DND-41 (cell line): ENCODE measurements at regions not wholly inside any gene's neighbourhood (a gene's known extent, or its start where the extent isn't known, plus 50 kb on each side); places are given as distances from the start of the nearest gene placed in this dataset.

Source experiments
- ATAC-seq: fragments of 200-7000 bp; cut with Tn5 transposase; 3 replicates; pipeline ENCODE4 v1.9.1; 2021; ENCODE audit warnings: low read depth; ENCODE audit not compliant: insufficient read depth
- DNase-seq: peaks from one replicate; pipeline ENCODE4 v3.0.0-alpha.2; 2020
- H2AFZ ChIP-seq: 2 replicates; pipeline ENCODE4 v1.6.0; 2012; ENCODE audit warnings: low read depth, low read length
- H3K27ac ChIP-seq: 2 replicates; pipeline ENCODE4 v1.5.1; 2012; ENCODE audit warnings: low read length, inconsistent platforms
- H3K27me3 ChIP-seq: fragments of 200-600 bp; sonication (generic); 2 replicates; pipeline ENCODE4 v1.6.0; 2012; ENCODE audit warnings: low read length, mild to moderate bottlenecking, inconsistent platforms; ENCODE audit not compliant: insufficient read depth, poor library complexity
- H3K36me3 ChIP-seq: 2 replicates; pipeline ENCODE4 v1.5.1; 2012; ENCODE audit warnings: low read length, inconsistent platforms; ENCODE audit not compliant: insufficient read depth
- H3K4me1 ChIP-seq: 2 replicates; pipeline ENCODE4 v1.5.1; 2012; ENCODE audit warnings: mild to moderate bottlenecking, low read length; ENCODE audit not compliant: insufficient read depth
- H3K4me2 ChIP-seq: 2 replicates; pipeline ENCODE4 v1.6.0; 2012; ENCODE audit warnings: mild to moderate bottlenecking, moderate library complexity, low read length, inconsistent platforms; ENCODE audit not compliant: insufficient read depth
- H3K4me3 ChIP-seq, 2 experiments: fragments of 200-600 bp in 1 of 2; shearing (Covaris generic) in 1 of 2; 2 replicates each; pipeline ENCODE4 v1.5.1; 2012 to 2016; ENCODE audit warnings: inconsistent platforms in 2 of 2, low read length in 2 of 2, mild to moderate bottlenecking in 2 of 2, low read depth in 1 of 2, moderate library complexity in 1 of 2
- H3K79me2 ChIP-seq: 2 replicates; pipeline ENCODE4 v1.6.0; 2012; ENCODE audit warnings: low read length, inconsistent platforms; ENCODE audit not compliant: insufficient read depth
- H3K9ac ChIP-seq: 2 replicates; pipeline ENCODE4 v1.6.0; 2012; ENCODE audit warnings: low read depth, mild to moderate bottlenecking, inconsistent platforms, low read length, moderate library complexity
- H3K9me3 ChIP-seq: 2 replicates; pipeline ENCODE4 v1.5.1; 2012; ENCODE audit warnings: low read length, moderate library complexity, mild to moderate bottlenecking, inconsistent platforms; ENCODE audit not compliant: insufficient read depth, severe bottlenecking
- H4K20me1 ChIP-seq: 2 replicates; pipeline ENCODE4 v1.6.0; 2012; ENCODE audit warnings: low read length; ENCODE audit not compliant: insufficient read depth
- EZH2 ChIP-seq: IDR thresholded peaks from 3 replicates; pipeline ENCODE4 v1.6.1; 2012; ENCODE audit warnings: borderline replicate concordance, low read depth, mild to moderate bottlenecking, moderate library complexity, low read length, inconsistent platforms; ENCODE audit not compliant: severe bottlenecking
- TF ChIP-seq, protein P1 (sequence below): IDR thresholded peaks from 2 replicates; pipeline ENCODE4 v1.5.1; 2012; ENCODE audit warnings: borderline replicate concordance, low read length, moderate library complexity, mild to moderate bottlenecking; ENCODE audit not compliant: poor library complexity, severe bottlenecking; ENCODE audit errors: extremely low read depth

DNA sequence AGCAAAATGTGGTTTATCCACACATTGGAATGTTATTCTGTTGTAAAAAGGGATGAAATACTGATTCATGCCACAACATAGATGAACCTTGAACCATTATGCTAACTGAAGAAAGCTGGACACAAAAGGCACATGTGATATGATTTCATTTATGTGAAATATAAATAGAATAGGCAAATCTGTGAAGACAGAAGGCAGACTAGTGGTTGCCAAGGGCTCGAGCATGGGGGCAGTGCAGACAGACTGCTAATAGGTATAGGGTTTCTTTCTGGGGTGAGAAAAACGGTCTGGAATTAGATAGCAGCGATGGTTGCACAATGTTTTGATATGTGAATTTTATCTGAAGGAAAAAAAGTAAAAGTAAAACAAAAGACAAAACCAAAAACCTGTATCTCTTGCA, 54.6 kb upstream of the FNDC1 start:
- Histone ChIP-seq H4K20me1 (no peaks in the 10 kb centered on the region), H3K9me3 (no peaks in the 10 kb centered on the region), H3K4me2 (no peak overlapping the region), H3K4me1 (no peaks in the 10 kb centered on the region), H3K79me2 (no peaks in the 10 kb centered on the region), H3K36me3 (no peaks in the 10 kb centered on the region), H3K9ac (no peak overlapping the region), H3K4me3 (no peak overlapping the region), H2AFZ (no peak overlapping the region), H3K27ac (no peak overlapping the region), H3K27me3 (no peaks in the 10 kb centered on the region)
- DNase-seq (no peak), ATAC-seq (no peak)
- no peak for TF ChIP-seq EZH2
- TF ChIP-seq, protein P1, sequence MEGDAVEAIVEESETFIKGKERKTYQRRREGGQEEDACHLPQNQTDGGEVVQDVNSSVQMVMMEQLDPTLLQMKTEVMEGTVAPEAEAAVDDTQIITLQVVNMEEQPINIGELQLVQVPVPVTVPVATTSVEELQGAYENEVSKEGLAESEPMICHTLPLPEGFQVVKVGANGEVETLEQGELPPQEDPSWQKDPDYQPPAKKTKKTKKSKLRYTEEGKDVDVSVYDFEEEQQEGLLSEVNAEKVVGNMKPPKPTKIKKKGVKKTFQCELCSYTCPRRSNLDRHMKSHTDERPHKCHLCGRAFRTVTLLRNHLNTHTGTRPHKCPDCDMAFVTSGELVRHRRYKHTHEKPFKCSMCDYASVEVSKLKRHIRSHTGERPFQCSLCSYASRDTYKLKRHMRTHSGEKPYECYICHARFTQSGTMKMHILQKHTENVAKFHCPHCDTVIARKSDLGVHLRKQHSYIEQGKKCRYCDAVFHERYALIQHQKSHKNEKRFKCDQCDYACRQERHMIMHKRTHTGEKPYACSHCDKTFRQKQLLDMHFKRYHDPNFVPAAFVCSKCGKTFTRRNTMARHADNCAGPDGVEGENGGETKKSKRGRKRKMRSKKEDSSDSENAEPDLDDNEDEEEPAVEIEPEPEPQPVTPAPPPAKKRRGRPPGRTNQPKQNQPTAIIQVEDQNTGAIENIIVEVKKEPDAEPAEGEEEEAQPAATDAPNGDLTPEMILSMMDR, result no peak

DNA sequence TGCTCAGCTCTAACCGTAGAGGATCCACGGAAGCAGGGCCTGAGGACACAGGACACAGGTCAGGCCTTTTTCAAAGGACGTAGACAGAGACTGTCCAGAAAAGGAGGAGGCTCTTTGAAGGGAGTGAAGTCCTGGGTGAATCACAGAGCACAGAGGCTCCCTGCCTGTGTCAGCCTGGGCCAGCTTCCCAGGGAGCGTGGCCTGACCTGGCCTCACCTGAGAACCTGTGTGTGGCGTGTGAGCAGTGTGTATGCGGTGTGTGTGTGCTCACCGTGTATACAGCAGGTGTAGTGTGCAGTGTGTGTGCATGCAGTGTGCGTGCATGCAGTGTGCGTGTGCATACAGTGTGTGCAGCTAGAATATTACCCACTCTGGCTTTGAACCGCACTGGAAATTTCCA, 56.0 kb upstream of the FNDC1 start:
- Histone ChIP-seq H4K20me1 (no peaks in the 10 kb centered on the region), H3K36me3 (no peaks in the 10 kb centered on the region), H3K4me2 (no peak overlapping the region), H3K4me3 (no peak overlapping the region), H3K27ac (no peak overlapping the region), H3K79me2 (no peaks in the 10 kb centered on the region), H3K9me3 (no peaks in the 10 kb centered on the region), H3K27me3 (no peaks in the 10 kb centered on the region), H2AFZ (no peak overlapping the region), H3K9ac (no peak overlapping the region), H3K4me1 (peaks cover 5% of the 10 kb centered on the region)
- DNase-seq (no peak), ATAC-seq (no peak)
- TF ChIP-seq, protein P1, result no peak
- no peak for TF ChIP-seq EZH2

DNA sequence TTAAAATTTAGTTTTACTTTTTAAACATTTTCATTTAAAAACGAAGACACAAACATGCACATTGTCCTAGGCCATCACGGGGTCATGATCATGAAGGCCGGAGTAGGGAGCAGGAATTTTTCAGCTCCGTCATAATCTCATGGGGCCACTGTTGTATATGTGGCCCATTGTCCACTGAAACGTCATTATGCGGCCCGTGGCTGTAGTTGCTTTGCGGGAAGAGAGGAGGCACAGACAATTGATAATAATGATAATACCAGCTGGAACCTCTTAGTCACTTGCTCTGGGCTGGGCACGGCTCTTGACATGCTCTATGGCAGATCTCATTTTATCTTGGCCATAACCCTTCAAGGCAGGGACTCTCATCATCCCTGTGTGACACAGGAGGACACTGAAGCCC, 56.5 kb upstream of the FNDC1 start:
- TF ChIP-seq EZH2, result no peak
- TF ChIP-seq, protein P1, result no peak
- Histone ChIP-seq H4K20me1 (no peaks in the 10 kb centered on the region), H3K79me2 (no peaks in the 10 kb centered on the region), H3K9ac (no peak overlapping the region), H3K27ac (no peak overlapping the region), H3K36me3 (no peaks in the 10 kb centered on the region), H2AFZ (no peak overlapping the region), H3K27me3 (no peaks in the 10 kb centered on the region), H3K4me3 (no peak overlapping the region), H3K9me3 (no peaks in the 10 kb centered on the region), H3K4me2 (no peak overlapping the region), H3K4me1 (peaks cover 10% of the 10 kb centered on the region)
- no peak for DNase-seq
- no peak for ATAC-seq

DNA sequence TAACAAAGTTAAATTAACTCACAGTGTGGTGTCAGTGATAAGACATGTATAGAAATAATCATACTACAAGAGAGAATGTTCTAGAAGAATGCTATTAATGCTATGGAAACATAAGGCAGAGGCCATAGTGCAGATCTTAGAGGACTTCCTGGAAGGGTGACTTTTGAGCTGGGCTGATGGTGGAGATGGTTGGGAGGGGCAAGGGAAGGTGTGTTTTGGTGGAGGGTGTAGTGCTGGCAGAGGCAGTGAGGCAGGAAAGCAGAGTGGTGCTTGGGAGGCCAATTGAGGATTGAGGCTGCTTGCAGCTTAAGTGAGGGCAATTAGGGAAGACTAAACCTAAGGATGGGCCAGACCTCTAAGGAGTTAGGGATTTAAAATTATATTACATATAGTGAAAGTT, 58.5 kb upstream of the FNDC1 start:
- no peak for TF ChIP-seq EZH2
- TF ChIP-seq, protein P1, result no peak
- H3K4me1 ChIP-seq, result peaks cover 30% of the 10 kb centered on the region
- H2AFZ ChIP-seq, result no peak overlapping the region
- H3K79me2 ChIP-seq, result no peaks in the 10 kb centered on the region
- H3K4me3 ChIP-seq, result no peak overlapping the region
- ATAC-seq (no peak), DNase-seq (no peak)
- H3K36me3 ChIP-seq, result no peaks in the 10 kb centered on the region
- no peaks in the 10 kb centered on the region for H3K27me3 ChIP-seq
- no peak overlapping the region for H3K27ac ChIP-seq
- no peak overlapping the region for H3K9ac ChIP-seq
- H4K20me1 ChIP-seq, result no peaks in the 10 kb centered on the region
- no peak overlapping the region for H3K4me2 ChIP-seq
- H3K9me3 ChIP-seq, result no peaks in the 10 kb centered on the region
